ENCODE measurements at regions not wholly inside any gene's neighbourhood (a gene's known extent, or its start where the extent isn't known, plus 50 kb on each side); places are given as distances from the start of the nearest gene placed in this dataset.

DNA sequence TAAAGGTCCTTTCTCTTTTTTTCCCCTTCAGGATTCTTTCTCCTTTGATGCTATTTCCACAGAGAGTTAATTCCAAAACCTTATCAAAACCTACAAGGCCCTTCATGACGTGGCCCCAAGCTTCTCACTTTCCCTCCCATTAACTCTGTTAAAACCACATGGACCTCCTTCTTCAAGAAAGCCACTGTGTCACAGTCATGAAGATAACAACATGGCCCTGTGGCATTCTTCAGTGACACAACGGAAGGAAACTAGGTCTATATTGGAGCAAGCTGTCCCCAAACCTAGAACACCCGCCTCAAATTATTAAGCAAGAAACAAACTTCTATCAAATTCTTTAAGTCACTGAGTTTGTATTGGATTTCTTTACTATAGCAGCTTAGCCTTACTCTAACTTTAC lies 611.1 kb downstream of the NUF2 start:
- TF ChIP-seq, protein P1, sequence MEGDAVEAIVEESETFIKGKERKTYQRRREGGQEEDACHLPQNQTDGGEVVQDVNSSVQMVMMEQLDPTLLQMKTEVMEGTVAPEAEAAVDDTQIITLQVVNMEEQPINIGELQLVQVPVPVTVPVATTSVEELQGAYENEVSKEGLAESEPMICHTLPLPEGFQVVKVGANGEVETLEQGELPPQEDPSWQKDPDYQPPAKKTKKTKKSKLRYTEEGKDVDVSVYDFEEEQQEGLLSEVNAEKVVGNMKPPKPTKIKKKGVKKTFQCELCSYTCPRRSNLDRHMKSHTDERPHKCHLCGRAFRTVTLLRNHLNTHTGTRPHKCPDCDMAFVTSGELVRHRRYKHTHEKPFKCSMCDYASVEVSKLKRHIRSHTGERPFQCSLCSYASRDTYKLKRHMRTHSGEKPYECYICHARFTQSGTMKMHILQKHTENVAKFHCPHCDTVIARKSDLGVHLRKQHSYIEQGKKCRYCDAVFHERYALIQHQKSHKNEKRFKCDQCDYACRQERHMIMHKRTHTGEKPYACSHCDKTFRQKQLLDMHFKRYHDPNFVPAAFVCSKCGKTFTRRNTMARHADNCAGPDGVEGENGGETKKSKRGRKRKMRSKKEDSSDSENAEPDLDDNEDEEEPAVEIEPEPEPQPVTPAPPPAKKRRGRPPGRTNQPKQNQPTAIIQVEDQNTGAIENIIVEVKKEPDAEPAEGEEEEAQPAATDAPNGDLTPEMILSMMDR (IDR thresholded peaks at IDR 0.05) = no peak
- no peak for TF ChIP-seq POLR2A (IDR thresholded peaks at IDR 0.05)

Data from testis (tissue), 2 donors.